ENCODE measurements at regions not wholly inside any gene's neighbourhood (a gene's known extent, or its start where the extent isn't known, plus 50 kb on each side); places are given as distances from the start of the nearest gene placed in this dataset.

DNA sequence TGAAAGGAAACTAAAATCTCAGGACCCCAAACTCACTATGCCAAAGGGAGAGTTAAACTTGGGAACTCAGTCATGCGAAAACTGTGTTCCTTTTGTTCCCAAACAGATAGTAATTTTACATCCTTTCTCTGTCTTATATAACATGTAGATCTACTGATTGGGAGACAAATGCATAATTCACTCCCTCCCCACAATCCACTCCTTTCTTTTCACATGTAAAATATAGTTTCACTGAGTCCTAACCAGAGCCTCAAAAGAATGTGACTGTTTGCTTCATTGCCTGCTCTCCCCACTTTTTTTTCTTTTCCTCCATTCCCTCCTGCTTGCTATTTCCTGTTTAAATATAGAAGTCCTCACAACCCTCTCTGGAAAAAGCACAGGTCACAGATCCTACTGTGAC is 699.3 kb upstream of the ADGRL3 start:
- no peak overlapping the region for H3K4me3 ChIP-seq
- intact Hi-C loops (cut with DNase I, micrococcal nuclease): no loop called here
- H3K9me3 ChIP-seq: peaks cover 12% of the 10 kb centered on the region
- no peaks in the 10 kb centered on the region for H3K4me1 ChIP-seq (ENCODE audit: low read depth)
- no peaks in the 10 kb centered on the region for H3K36me3 ChIP-seq (ENCODE audit: low read depth)
- DNase-seq (no peak), ATAC-seq (no peak)
- TF ChIP-seq, protein P1, sequence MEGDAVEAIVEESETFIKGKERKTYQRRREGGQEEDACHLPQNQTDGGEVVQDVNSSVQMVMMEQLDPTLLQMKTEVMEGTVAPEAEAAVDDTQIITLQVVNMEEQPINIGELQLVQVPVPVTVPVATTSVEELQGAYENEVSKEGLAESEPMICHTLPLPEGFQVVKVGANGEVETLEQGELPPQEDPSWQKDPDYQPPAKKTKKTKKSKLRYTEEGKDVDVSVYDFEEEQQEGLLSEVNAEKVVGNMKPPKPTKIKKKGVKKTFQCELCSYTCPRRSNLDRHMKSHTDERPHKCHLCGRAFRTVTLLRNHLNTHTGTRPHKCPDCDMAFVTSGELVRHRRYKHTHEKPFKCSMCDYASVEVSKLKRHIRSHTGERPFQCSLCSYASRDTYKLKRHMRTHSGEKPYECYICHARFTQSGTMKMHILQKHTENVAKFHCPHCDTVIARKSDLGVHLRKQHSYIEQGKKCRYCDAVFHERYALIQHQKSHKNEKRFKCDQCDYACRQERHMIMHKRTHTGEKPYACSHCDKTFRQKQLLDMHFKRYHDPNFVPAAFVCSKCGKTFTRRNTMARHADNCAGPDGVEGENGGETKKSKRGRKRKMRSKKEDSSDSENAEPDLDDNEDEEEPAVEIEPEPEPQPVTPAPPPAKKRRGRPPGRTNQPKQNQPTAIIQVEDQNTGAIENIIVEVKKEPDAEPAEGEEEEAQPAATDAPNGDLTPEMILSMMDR (IDR thresholded peaks at IDR 0.05): no peak

DNA sequence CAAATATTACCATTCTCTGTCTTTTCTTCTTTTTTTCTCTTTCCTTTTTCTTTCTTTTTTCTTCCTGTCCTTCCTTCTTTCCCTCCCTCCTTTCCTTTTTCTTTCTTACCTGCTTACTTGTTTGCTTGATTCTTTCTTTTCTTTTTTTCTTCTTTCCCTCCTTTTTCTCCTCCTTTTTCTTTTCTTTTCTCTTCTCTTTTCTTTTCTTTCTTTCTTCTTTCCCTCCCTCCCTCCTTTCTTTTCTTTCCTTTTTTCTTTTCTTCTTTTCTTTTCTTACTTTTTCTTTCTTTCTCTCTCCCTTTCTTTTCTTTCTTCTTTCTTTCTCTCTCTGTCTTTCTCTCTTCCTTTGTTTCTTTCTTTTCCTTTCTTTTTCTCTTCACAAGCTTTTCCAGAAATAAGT is 697.4 kb upstream of the ADGRL3 start:
- Histone ChIP-seq H3K4me1 (ENCODE audit: low read depth) (no peaks in the 10 kb centered on the region), H3K36me3 (ENCODE audit: low read depth) (no peaks in the 10 kb centered on the region)
- TF ChIP-seq, protein P1 (IDR thresholded peaks at IDR 0.05): no peak

GRCh38 chr4:60506061-60506460 is 694.1 kb upstream of the ADGRL3 start:
- Histone ChIP-seq H3K4me3 (no peak overlapping the region), H3K36me3 (ENCODE audit: low read depth) (no peaks in the 10 kb centered on the region), H3K9me3 (peaks cover 21% of the 10 kb centered on the region), H3K4me1 (ENCODE audit: low read depth) (no peaks in the 10 kb centered on the region)
- intact Hi-C loops (cut with DNase I, micrococcal nuclease): loop anchor here in 1 of 2 donors (5.0 kb wide), 1 partner anchor 299 kb away; no protein-coding TSS in a partner anchor
- DNase-seq (no peak), ATAC-seq (no peak)
- TF ChIP-seq, protein P1 (IDR thresholded peaks at IDR 0.05): no peak

More for the DNA sequence above, 697.4 kb upstream of the ADGRL3 start:
- ATAC-seq: no peak
- DNase-seq: no peak
- Histone ChIP-seq H3K4me3 (no peak overlapping the region), H3K9me3 (peaks cover 16% of the 10 kb centered on the region)
- intact Hi-C loops (cut with DNase I, micrococcal nuclease): no loop called here

- intact Hi-C loops (cut with DNase I, micrococcal nuclease): no loop called here
- no peak overlapping the region for H3K4me3 ChIP-seq
- no peak for ATAC-seq
- TF ChIP-seq, protein P1 (IDR thresholded peaks at IDR 0.05): no peak
- H3K9me3 ChIP-seq: no peaks in the 10 kb centered on the region
- no peak for DNase-seq
- H3K36me3 ChIP-seq (ENCODE audit: low read depth): no peaks in the 10 kb centered on the region
- no peaks in the 10 kb centered on the region for H3K4me1 ChIP-seq (ENCODE audit: low read depth)
These were observed 677.9 kb upstream of the ADGRL3 start for GRCh38 chr4:60522265-60522664.

DNA sequence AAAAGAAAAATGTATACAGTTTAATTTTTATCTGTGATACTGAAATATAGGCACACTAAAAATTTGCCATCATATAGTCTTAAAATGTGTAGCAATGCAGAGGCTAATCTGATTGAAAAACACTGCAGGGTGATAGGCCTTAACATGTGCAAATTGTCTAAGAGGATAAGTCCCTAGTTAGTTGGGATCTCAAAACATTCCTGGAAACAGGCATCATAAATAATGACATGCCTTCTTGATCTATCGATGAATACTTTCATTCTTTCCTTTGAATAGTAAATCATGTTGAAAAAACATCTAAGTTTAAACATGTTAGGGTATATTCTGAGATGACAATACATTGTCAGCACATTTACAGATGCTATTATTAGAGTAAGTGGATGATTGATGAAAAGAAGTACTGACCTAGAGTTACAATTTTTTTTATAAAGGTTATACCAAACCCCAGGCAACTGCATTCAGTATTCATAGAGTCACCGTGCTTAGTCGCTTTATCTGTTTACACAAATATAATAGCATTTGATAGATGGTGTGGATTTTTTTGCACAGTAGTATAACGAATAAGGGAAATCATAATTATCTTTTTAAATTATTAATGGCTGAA is 668.2 kb upstream of the ADGRL3 start:
- no peaks in the 10 kb centered on the region for H3K36me3 ChIP-seq (ENCODE audit: low read depth)
- TF ChIP-seq, protein P1 (IDR thresholded peaks at IDR 0.05): no peak
- DNase-seq: no peak
- no peaks in the 10 kb centered on the region for H3K9me3 ChIP-seq
- no peak overlapping the region for H3K4me3 ChIP-seq
- no peaks in the 10 kb centered on the region for H3K4me1 ChIP-seq (ENCODE audit: low read depth)
- intact Hi-C loops (cut with DNase I, micrococcal nuclease): no loop called here
- ATAC-seq: no peak

DNA sequence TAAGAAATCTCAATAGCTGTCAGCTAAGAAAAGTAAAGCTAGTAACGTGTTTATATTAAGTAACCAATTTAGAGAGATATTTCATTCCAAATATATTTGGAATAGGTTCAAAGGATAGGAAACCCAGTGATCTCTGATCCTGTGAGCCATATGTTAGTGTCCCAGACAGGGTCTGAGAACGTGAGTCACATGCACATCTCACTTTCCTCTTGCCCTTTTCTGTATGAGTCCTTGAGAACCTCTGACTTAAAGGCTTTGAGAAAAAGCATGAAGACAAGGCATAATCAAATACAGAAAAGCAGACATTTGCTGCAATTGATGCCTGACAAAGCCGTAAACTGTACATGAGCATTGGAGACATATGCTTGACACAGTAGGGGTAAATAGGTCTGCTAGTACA is 655.1 kb upstream of the ADGRL3 start:
- no peak for DNase-seq
- intact Hi-C loops (cut with DNase I, micrococcal nuclease): no loop called here
- H3K4me1 ChIP-seq (ENCODE audit: low read depth): no peaks in the 10 kb centered on the region
- H3K36me3 ChIP-seq (ENCODE audit: low read depth): no peaks in the 10 kb centered on the region
- TF ChIP-seq, protein P1 (IDR thresholded peaks at IDR 0.05): no peak
- ATAC-seq: no peak
- H3K9me3 ChIP-seq: peaks cover 2% of the 10 kb centered on the region
- H3K4me3 ChIP-seq: no peak overlapping the region
